ENCODE measurements at regions not wholly inside any gene's neighbourhood (a gene's known extent, or its start where the extent isn't known, plus 50 kb on each side); places are given as distances from the start of the nearest gene placed in this dataset.

DNA sequence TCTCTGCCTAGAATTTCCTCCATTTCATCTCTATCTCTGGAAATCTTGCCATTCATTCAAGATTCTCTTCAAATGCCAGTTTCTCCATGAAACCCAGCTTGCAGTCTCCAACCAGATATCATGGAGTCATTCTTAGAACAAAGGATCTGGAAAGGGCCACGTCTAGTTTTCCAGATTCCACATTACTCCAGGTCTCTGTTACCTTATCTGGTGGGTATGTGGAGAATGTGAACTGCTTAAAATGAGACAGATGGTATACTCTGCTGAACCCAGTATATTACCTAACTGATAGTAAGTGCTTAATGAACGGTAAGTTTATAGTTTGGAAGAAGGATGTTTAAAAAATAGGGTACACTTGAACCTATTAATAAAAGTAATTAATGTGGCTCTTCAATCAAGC is 52.3 kb upstream of the ZSWIM6 start:
- TF ChIP-seq, protein P1, sequence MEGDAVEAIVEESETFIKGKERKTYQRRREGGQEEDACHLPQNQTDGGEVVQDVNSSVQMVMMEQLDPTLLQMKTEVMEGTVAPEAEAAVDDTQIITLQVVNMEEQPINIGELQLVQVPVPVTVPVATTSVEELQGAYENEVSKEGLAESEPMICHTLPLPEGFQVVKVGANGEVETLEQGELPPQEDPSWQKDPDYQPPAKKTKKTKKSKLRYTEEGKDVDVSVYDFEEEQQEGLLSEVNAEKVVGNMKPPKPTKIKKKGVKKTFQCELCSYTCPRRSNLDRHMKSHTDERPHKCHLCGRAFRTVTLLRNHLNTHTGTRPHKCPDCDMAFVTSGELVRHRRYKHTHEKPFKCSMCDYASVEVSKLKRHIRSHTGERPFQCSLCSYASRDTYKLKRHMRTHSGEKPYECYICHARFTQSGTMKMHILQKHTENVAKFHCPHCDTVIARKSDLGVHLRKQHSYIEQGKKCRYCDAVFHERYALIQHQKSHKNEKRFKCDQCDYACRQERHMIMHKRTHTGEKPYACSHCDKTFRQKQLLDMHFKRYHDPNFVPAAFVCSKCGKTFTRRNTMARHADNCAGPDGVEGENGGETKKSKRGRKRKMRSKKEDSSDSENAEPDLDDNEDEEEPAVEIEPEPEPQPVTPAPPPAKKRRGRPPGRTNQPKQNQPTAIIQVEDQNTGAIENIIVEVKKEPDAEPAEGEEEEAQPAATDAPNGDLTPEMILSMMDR (IDR thresholded peaks at IDR 0.05; ENCODE audit: low read depth, low read length), result no peak
- H3K4me3 ChIP-seq (ENCODE audit: low read depth, low read length), result no peak overlapping the region

DNA sequence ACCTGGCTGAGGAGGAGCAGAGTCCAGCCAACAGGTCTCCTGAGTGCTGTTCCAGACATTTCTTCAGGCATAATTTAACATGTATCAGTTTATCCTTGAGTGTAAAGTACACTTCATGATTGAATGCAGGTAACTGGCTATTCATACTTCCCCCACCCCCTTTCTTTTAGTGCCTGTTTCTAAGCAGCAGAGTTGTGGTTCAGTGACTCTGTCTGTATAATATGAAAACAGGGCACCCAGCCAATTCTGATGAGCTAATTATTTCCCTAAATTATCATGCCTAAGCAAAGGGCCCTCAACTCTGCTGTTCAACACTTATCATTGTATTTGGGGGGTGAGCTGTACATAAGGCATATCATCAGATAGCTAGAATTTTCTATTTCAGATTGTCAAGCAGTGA is 51.9 kb upstream of the ZSWIM6 start:
- TF ChIP-seq, protein P1 (IDR thresholded peaks at IDR 0.05; ENCODE audit: low read depth, low read length), result no peak
- H3K4me3 ChIP-seq (ENCODE audit: low read depth, low read length), result no peak overlapping the region

GRCh38 chr5:61280761-61281427 is 51.2 kb upstream of the ZSWIM6 start:
- no peak overlapping the region for H3K4me3 ChIP-seq (ENCODE audit: low read depth, low read length)
- TF ChIP-seq, protein P1 (IDR thresholded peaks at IDR 0.05; ENCODE audit: low read depth, low read length), result no peak

DNA sequence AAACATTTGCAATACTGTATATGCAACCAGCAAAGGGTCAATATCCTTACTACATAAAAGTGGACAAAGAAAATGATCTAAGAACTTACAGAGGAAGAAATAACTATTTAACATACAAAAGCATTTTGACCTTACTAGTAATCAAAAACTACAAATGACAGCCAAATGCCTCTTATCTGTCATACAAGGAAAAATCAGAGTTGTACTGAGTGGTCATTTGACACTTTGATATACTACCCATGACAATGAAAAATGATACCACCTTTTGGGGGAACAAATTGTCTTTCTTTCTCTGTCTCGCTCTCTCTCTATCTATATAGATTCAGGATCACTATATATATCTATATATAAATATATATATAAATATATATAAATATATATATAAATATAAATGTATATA is 50.4 kb upstream of the ZSWIM6 start:
- no peak overlapping the region for H3K4me3 ChIP-seq (ENCODE audit: low read depth, low read length)

More for the DNA sequence above, 50.4 kb upstream of the ZSWIM6 start:
- TF ChIP-seq, protein P1 (IDR thresholded peaks at IDR 0.05; ENCODE audit: low read depth, low read length), result no peak
